DMS53 treated with DMSO at 0.1 percent for 48 hours (cell line): ENCODE measurements at regions not wholly inside any gene's neighbourhood (a gene's known extent, or its start where the extent isn't known, plus 50 kb on each side); places are given as distances from the start of the nearest gene placed in this dataset.
"Not testable (repeated sequence)": the region's sequence is repeated elsewhere in the genome, so short reads cannot be mapped to it uniquely, and the experiment has no call there.

Experiments used
- DNase-seq: peaks from one replicate; lab custom pipeline; 2025; ENCODE audit not compliant: unreplicated experiment; lab: John Stamatoyannopoulos, UW

GRCh38 chr5:160479220-160479619, 57.6 kb downstream of the PTTG1 start:
- DNase-seq: no peak

GRCh38 chr5:160479926-160480325, 58.3 kb downstream of the PTTG1 start:
- no peak for DNase-seq

DNA sequence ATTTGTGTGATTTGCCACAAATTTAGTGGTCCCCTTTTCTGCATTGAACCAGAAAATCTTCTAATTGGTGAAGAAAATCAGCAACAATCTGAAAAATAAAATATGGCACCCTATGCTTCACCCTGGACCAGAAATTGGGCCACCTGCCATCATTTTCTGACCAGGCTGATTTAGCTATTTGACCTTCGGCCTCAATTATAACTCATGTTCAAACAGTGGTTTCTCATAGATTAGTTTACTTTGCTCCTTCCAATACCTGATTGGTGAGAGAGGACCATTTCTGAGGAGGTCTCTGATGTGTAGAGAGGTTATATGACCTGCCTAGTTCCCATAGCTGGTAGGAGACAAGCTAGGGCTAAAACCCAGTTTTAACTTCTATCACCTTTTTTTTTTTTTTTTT, 59.0 kb downstream of the PTTG1 start:
- no peak for DNase-seq

GRCh38 chr5:160484678-160485077, 63.0 kb downstream of the PTTG1 start:
- DNase-seq: no peak

- DNase-seq: no peak
These were observed 63.8 kb downstream of the PTTG1 start for GRCh38 chr5:160485364-160485969.

GRCh38 chr5:160486573-160486972, 64.9 kb downstream of the PTTG1 start:
- no peak for DNase-seq

- no peak for DNase-seq
These were observed 67.0 kb downstream of the PTTG1 start for GRCh38 chr5:160488394-160489325.

- DNase-seq: no peak
These were observed 69.8 kb downstream of the PTTG1 start for GRCh38 chr5:160491438-160491837.

- no peak for DNase-seq
These were observed 70.9 kb downstream of the PTTG1 start for GRCh38 chr5:160492565-160492964.

GRCh38 chr5:160493806-160494338, 72.2 kb downstream of the PTTG1 start:
- no peak for DNase-seq

- no peak for DNase-seq
These were observed 72.8 kb downstream of the PTTG1 start for GRCh38 chr5:160494451-160494850.

GRCh38 chr5:160496334-160496733, 74.7 kb downstream of the PTTG1 start:
- no peak for DNase-seq

GRCh38 chr5:160496784-160497183, 75.1 kb downstream of the PTTG1 start:
- DNase-seq: no peak

DNA sequence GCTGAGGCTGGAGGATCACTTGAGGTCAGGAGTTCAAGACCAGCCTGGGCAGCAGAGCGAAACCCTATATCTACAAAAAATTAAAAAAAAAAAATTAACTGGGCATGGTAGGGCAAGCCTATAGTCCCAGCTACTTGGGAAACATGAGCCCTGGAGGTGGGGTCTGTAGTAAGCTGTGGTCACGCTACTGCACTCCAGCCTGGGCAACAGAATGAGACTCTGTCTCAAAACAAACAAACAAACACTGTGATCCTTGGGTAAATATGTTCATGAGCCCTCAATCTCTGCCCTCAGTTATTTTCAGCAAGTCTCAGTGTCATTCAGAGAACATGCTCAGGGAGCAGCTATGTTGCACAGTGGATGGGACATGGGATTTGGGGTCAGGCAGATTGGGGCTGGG, 76.2 kb downstream of the PTTG1 start:
- DNase-seq: peak; percentile 69

- not testable (repeated sequence) for DNase-seq
These were observed 76.9 kb downstream of the PTTG1 start for GRCh38 chr5:160498441-160499043.

DNA sequence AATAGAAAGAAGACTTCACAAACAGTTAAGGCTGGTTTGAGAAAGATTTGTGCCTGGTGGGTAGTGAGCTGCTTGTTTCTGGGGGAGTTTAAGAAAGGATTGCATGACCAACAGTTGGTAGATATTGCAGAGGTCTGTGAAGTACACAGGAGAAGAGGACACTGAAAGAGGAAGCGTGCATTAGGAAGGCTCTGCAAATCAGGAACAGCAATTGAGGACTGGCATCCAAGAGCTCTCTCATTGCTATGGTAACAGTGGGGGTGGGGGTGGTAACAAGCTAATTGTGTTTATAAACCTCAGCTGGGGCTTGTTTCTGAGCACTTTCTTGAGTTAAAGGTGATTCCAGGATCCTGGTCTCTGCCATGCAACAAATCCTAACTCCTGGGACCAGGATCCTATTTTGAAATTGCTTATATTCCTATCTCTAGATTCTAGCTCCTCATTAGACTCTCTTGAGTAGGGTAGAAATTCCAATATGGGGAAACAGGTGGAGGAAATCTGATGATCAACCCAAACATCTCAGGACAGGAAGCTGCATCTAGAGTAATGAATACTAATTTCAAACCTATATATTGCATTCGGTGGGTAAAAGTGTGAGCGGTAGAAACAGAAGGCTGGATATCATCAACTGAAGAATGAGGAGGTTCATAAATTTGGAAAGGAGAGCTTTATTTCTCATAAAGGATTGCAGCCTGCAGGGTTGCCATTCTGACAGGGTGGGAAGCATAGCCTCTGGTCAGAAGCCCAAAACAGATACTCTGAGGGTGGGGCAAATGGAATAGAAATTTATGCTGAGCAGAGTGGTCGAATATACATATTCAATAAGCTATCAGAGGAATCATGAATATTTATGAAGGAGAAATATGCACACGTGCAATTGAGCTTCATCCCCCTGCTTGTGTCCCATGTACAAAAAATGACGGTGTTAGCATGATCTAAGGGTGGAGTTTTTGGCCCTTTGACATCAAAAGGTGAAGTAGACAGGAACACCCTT, 79.4 kb downstream of the PTTG1 start:
- no peak for DNase-seq

DNA sequence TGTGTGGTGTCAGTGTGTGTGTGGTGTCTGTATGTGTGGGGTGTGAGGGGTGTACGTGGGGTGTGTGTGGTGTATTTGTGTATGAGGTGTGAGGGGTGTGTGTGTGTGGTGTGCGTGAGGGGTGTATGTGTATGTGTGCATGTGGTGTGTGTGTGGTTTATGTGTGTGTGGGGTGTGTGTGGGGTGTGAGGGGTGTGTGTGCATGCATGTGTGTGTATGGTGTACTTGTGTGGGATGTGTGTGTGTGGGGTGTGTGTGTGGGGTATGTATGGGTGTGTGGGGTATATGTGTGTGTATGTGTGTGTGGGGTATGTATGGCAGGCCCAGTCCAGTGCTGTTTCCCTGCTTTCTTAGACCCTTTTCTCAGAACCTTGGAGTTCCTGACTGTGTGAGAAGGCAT, 83.3 kb downstream of the PTTG1 start:
- no peak for DNase-seq

GRCh38 chr5:160506006-160507004, 84.7 kb downstream of the PTTG1 start:
- no peak for DNase-seq

- DNase-seq: no peak
These were observed 85.6 kb downstream of the PTTG1 start for GRCh38 chr5:160507221-160507721.
